ENCODE measurements at regions not wholly inside any gene's neighbourhood (a gene's known extent, or its start where the extent isn't known, plus 50 kb on each side); places are given as distances from the start of the nearest gene placed in this dataset.
A peak's percentile ranks its signal among the peaks of the same experiment; 100 is the strongest.

DNA sequence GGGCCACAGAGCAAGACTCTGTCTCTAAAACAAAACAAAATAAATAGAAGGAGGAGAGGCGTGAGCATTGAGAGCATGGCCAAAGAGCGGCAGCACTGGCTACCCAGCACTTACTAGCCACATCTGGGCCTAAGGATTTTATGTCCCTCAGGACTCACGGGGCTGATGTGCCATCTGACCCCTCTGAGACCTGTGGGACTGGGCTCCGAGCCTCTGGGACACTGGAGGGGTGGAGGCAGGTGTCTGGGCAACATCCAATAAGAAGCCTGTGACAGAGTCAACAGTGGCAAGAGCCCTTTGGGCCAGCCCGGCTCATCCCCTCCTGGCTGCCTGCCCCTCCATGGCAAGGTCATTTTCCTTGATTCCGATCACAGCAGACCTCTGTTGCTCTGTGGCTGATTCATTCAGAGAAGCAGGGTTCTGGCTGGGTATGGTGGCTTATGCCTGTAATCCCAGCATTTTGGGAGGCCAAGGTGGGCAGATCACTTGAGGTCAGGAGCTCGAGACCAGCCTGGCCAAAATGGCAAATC lies 60.7 kb downstream of the RRM2 start:
- no peak for DNase-seq (ENCODE audit: low read depth, low spot score)
- in situ Hi-C loops (cut with HindIII; ENCODE audit: low pct_unique_long_range_greater_than_20kb, low sequenced_read_pairs): no loop called here

- in situ Hi-C loops (cut with HindIII; ENCODE audit: low pct_unique_long_range_greater_than_20kb, low sequenced_read_pairs): no loop called here
- DNase-seq (ENCODE audit: low read depth, low spot score): no peak
Measured at GRCh38 chr2:10184421-10184820, 61.9 kb downstream of the RRM2 start.

GRCh38 chr2:10185046-10185445 lies 62.5 kb downstream of the RRM2 start:
- DNase-seq (ENCODE audit: low read depth, low spot score): no peak
- in situ Hi-C loops (cut with HindIII; ENCODE audit: low pct_unique_long_range_greater_than_20kb, low sequenced_read_pairs): no loop called here

DNA sequence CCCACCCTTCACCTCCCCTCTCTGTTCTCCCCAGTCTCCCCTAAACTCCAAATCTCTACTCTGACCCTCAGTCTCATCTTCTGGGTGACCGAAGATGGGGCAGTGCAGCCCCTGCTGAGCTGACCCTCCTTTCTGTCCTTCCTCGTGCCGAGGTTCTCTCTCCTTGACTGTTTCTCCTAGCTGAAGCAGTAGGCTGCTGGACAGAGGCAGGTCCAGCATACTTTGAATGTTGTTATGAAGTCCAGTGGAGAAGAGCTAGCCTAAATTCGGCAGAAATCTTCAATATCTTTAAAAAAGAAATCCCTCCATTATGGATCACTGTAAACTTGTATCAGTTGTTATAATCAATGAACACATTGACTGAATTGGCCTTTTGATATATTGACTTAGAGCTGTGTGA lies 63.2 kb downstream of the RRM2 start:
- in situ Hi-C loops (cut with HindIII; ENCODE audit: low pct_unique_long_range_greater_than_20kb, low sequenced_read_pairs): no loop called here
- no peak for DNase-seq (ENCODE audit: low read depth, low spot score)

DNA sequence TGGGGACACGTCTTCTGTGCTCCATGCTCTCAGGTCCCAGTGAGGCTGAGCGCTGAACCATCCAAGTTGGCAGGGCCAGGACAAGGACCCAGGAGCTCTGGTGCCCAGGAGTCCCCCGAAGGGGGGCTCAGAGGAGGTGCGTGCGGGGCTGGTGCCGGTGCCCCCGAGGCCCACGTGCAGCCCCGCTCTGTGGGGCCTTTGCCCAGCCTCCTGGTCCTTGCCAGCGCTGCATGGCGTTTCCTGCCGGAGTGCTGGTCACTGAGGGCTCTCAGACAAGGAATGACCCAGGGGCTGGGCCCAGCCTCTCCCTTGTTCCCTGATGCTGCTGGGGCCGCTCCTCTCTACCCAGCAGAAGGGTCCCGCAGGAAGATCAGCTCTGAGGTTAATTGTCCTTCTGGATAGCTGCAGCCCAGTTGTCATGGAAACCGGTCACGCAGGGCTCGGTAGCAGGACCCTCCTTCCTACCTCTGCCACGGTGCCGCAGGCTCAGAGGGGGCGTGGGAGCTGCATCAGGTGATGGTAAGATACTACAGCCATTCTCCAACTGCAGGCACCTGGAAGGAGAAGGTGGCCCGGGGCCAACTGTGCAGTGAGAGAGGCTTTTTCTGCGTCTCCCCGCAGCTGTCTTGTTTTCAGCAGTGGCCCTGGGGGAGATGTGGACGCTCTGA lies 64.5 kb downstream of the RRM2 start:
- DNase-seq (ENCODE audit: low read depth, low spot score): no peak
- in situ Hi-C loops (cut with HindIII; ENCODE audit: low pct_unique_long_range_greater_than_20kb, low sequenced_read_pairs): no loop called here

DNA sequence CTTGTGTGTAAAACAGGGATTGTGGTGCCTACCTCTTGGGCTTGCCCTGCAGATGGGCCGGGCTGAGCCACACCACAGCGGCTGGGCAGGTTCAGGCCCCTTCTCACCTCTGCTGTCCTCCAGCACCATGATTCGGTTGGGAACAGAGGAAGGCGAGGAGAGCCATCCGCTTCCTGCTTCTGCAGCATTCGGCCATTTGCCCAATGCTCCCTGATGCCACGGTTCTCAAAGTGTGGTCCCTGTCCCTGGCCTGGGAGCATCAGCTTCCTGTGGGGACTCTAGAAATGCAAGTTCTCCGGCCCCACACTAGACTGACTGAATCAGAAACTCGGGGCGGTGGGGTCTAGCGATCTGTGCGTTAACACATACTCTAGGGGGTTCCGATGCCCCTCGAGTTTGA lies 65.1 kb downstream of the RRM2 start:
- in situ Hi-C loops (cut with HindIII; ENCODE audit: low pct_unique_long_range_greater_than_20kb, low sequenced_read_pairs): no loop called here

DNA sequence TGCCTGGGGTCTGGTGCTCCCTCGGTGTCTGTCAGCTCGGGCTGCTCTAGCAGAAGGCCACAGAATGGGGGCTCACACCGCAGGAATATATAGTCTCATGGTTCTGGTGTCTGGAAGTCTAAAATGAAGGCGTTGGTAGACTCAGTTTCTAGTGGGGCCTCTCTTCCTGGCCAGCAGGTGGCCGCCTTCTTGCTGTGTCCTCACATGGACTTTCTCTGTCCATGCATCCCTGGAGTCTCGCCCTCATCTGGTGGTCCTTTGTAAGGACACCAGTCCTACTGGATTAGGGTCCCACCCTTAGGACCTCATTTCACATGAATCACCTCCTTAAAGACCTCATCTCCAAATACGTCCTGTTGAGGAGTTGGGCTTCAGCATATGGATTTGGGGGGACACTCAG lies 65.7 kb downstream of the RRM2 start:
- in situ Hi-C loops (cut with HindIII; ENCODE audit: low pct_unique_long_range_greater_than_20kb, low sequenced_read_pairs): no loop called here
- DNase-seq (ENCODE audit: low read depth, low spot score): peak; percentile 79

More for the DNA sequence above, 65.1 kb downstream of the RRM2 start:
- no peak for DNase-seq (ENCODE audit: low read depth, low spot score)

DNA sequence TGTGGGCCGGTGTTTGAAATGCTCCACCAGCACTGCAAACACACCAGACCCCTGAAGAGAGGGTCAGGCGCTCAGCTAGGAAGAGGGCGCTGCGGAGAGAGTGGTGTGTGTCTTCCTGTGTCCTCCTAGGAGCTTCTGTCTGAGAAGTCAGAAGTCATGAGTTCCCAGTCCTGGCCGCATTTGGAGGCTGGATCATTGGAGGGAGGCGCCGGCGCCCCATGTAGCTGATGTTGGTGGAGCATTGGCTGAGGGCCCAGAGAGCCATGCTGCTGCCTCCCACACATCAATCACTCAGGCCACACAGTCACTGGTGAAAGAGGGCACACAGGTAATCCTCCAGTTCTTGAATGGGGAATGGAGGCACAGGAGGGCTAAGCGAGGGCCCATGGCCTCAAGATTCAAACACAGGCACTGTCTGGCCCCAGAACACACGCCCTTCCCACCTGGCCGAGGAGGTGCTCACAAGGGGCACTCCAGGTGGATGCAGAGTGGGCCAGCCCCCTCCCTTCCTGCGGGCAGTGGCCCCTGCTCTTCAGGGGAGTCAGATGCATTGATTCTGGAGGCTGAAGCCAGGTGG lies 66.3 kb downstream of the RRM2 start:
- in situ Hi-C loops (cut with HindIII; ENCODE audit: low pct_unique_long_range_greater_than_20kb, low sequenced_read_pairs): no loop called here
- DNase-seq (ENCODE audit: low read depth, low spot score): no peak

- no peak for DNase-seq (ENCODE audit: low read depth, low spot score)
- in situ Hi-C loops (cut with HindIII; ENCODE audit: low pct_unique_long_range_greater_than_20kb, low sequenced_read_pairs): no loop called here
Measured at GRCh38 chr2:10190255-10190654, 67.7 kb downstream of the RRM2 start.

- in situ Hi-C loops (cut with HindIII; ENCODE audit: low pct_unique_long_range_greater_than_20kb, low sequenced_read_pairs): no loop called here
- no peak for DNase-seq (ENCODE audit: low read depth, low spot score)
Measured at GRCh38 chr2:10190737-10191532, 68.4 kb downstream of the RRM2 start.

DNA sequence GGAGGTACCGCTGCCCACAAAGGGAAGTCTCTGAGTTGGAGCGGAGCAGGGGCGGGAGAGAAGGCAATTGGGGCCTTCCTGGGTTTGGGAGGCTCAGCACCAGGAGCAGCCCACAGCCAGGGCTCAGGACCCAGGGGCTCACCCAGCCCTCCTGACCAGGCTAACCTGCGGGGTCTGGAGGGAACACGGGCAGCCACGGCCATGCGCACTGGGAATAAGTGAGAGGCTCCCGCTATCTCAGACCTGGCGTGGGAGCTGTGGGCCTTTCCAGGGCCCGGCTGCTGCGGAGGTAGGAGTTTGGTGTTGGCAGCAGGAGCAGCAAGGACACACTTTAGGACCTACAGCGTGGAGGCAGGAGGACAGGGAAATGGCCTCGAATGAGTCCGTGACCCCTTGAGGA lies 69.0 kb downstream of the RRM2 start:
- no peak for DNase-seq (ENCODE audit: low read depth, low spot score)
- in situ Hi-C loops (cut with HindIII; ENCODE audit: low pct_unique_long_range_greater_than_20kb, low sequenced_read_pairs): no loop called here

DNA sequence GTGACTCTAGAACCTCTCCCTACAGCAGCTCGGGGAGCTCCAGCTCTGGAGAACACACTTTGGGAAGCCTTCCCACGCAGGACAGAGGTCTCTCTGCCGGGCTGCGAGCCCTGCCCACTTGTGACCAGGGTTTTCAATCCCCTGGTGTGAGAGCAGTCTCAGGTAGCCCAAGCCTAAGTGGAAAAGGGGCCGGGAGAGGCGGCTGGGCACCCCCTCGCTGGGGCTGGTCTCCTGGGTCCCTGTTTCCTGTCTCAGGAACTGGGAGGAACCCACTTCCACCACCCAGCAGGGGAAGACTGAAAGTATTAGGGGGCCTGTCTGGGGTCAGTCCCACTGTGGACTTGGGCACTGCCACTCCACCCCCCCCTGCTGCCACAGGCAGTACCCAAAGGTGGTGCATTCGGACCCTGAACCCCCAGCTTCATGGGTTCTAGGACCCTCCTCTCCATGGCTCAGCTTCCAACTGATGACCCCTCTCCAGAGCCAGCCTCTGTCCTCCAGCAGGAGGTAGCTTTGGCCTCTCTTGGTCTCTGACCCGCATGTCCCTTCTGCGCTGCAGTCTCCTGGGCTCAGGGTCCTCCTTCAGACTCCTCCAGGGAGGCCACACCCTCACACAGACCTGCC lies 70.0 kb downstream of the RRM2 start:
- in situ Hi-C loops (cut with HindIII; ENCODE audit: low pct_unique_long_range_greater_than_20kb, low sequenced_read_pairs): no loop called here
- DNase-seq (ENCODE audit: low read depth, low spot score): no peak

- no peak for DNase-seq (ENCODE audit: low read depth, low spot score)
- in situ Hi-C loops (cut with HindIII; ENCODE audit: low pct_unique_long_range_greater_than_20kb, low sequenced_read_pairs): no loop called here
Measured at GRCh38 chr2:10193276-10193795, 70.8 kb downstream of the RRM2 start.

- DNase-seq (ENCODE audit: low read depth, low spot score): no peak
- in situ Hi-C loops (cut with HindIII; ENCODE audit: low pct_unique_long_range_greater_than_20kb, low sequenced_read_pairs): no loop called here
Measured at GRCh38 chr2:10193851-10194820, 71.6 kb downstream of the RRM2 start.

DNA sequence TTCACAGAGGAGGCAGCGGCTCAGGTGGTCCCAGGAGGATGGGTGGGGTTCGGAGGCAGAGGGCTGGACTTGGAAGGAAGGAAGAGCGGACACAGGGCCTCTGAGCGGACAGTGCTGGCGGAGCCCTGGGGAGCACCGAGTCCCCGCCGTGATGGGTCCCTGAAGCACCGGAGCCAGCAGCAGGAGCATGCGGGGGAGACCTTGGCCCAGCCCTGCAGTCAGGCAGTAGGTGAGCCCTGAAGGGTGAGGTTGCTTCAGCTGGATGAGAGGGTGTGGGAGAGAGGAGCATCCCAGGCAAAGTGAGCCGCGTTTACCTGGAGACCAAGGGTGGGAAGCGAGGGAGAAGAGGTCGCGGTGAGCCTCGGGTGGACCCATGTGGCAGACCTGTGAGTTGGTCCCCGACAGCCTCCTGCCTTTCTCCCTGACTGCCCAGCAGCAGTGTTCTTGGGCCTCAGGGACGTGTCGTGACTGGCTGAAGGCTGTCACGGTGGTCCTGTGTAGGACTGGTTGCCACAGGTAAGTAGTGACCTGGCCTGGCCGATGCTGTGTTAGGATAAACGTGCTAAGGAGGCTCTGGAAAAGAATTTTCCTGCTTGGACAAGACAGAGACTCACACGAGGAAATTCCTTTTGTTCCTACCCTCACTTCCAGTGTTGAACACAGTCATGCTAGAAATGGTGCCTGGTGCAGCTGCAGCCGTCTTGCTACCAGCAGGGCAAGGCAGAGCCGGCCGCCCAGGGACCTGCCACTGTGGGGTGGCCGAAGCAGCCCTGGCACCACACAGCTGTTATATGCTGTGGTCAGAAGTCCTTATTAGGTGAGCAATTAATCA lies 73.0 kb downstream of the RRM2 start:
- in situ Hi-C loops (cut with HindIII; ENCODE audit: low pct_unique_long_range_greater_than_20kb, low sequenced_read_pairs): no loop called here
- DNase-seq (ENCODE audit: low read depth, low spot score): no peak

GRCh38 chr2:10196110-10196892 lies 73.8 kb downstream of the RRM2 start:
- in situ Hi-C loops (cut with HindIII; ENCODE audit: low pct_unique_long_range_greater_than_20kb, low sequenced_read_pairs): no loop called here
- DNase-seq (ENCODE audit: low read depth, low spot score): no peak

Measured in SK-MEL-5 (cell line).